H1 (cell line): ENCODE measurements at regions not wholly inside any gene's neighbourhood (a gene's known extent, or its start where the extent isn't known, plus 50 kb on each side); places are given as distances from the start of the nearest gene placed in this dataset.

Experiments
- CTCF ChIA-PET: fragments of 300-600 bp; sonication (Branson Sonifier 250); formaldehyde crosslinking; loops from one replicate; lab custom pipeline; 2021; ENCODE audit not compliant: partially characterized antibody; lab: Charles Lee
- POLR2A ChIA-PET: fragments of 300-600 bp; sonication (Branson Sonifier 250); formaldehyde crosslinking; loops from one replicate; lab custom pipeline; 2021; ENCODE audit warnings: inconsistent platforms; ENCODE audit not compliant: partially characterized antibody; lab: Charles Lee
- DNase-seq, 2 experiments: peaks; one replicate each; pipeline versions ENCODE4 v3.0.0 to v3.0.0-alpha.2; 2010 to 2022; ENCODE audit warnings: low spot score in 2 of 2, low read depth in 1 of 2, mixed read lengths in 1 of 2
- FAIRE-seq: peaks from 2 replicates; lab custom pipeline; 2011; peaks lifted over from hg19 to GRCh38; lab: Jason Lieb, UNC
- H2AFZ ChIP-seq: 2 replicates; pipeline ENCODE4 v1.8.1; 2012; ENCODE audit warnings: low read length, inconsistent platforms
- H2AK5ac ChIP-seq: 2 replicates; pipeline ENCODE4 v1.6.1; 2013; ENCODE audit warnings: low read depth, low read length
- H2BK120ac ChIP-seq: replicated peaks from 2 replicates; pipeline ENCODE3; 2013; ENCODE audit warnings: low read depth, low read length, inconsistent platforms
- H2BK12ac ChIP-seq: 2 replicates; pipeline ENCODE4 v1.6.1; 2013; ENCODE audit warnings: low read depth, low read length
- H2BK15ac ChIP-seq: 2 replicates; pipeline ENCODE4 v1.6.1; 2013; ENCODE audit warnings: low read length
- H2BK20ac ChIP-seq: 2 replicates; pipeline ENCODE4 v1.6.1; 2013; ENCODE audit warnings: low read length
- H2BK5ac ChIP-seq: 2 replicates; pipeline ENCODE4 v1.6.1; 2013; ENCODE audit warnings: low read depth, low read length
- H3K14ac ChIP-seq: 2 replicates; pipeline ENCODE4 v1.6.1; 2013; ENCODE audit warnings: inconsistent platforms; ENCODE audit not compliant: insufficient read length
- H3K18ac ChIP-seq: 2 replicates; pipeline ENCODE4 v1.6.1; 2013; ENCODE audit warnings: low read length; ENCODE audit errors: extremely low read depth
- H3K23ac ChIP-seq: 2 replicates; pipeline ENCODE4 v1.6.1; 2013; ENCODE audit warnings: inconsistent platforms; ENCODE audit not compliant: insufficient read length
- H3K23me2 ChIP-seq: 2 replicates; pipeline ENCODE4 v1.6.1; 2013; ENCODE audit warnings: low read depth, low read length
- H3K27ac ChIP-seq: 2 replicates; pipeline ENCODE4 v1.6.1; 2011; ENCODE audit warnings: low read depth, low read length, inconsistent platforms
- H3K27me3 ChIP-seq, 4 experiments: replicated peaks in 1 of 4; 1 replicate in 1 of 4; 2 replicates in 3 of 4; pipeline versions ENCODE4 v1.6.1 to v1.8.1; 2011 to 2013; ENCODE audit warnings: low read length in 3 of 4, mild to moderate bottlenecking in 3 of 4, inconsistent platforms in 2 of 4, mixed read lengths in 2 of 4, moderate library complexity in 1 of 4; ENCODE audit not compliant: control insufficient read depth in 3 of 4, insufficient read depth in 3 of 4; ENCODE audit errors: extremely low read depth in 1 of 4
- H3K36me3 ChIP-seq, 4 experiments: 2 replicates each; pipeline versions ENCODE4 v1.6.1 to v1.8.1; 2011 to 2013; ENCODE audit warnings: mild to moderate bottlenecking in 4 of 4, low read length in 3 of 4, moderate library complexity in 2 of 4, control low read depth in 1 of 4, inconsistent platforms in 1 of 4; ENCODE audit not compliant: insufficient read depth in 4 of 4, control insufficient read depth in 2 of 4
- H3K4ac ChIP-seq: replicated peaks from 2 replicates; pipeline ENCODE3; 2013; ENCODE audit warnings: low read length, low read depth, mixed read lengths, inconsistent platforms; ENCODE audit not compliant: insufficient read length
- H3K4me1 ChIP-seq, 4 experiments: replicated peaks in 1 of 4; 1 replicate in 1 of 4; 2 replicates in 3 of 4; pipeline versions ENCODE4 v1.6.1 to v1.8.1; 2011 to 2013; ENCODE audit warnings: low read length in 3 of 4, inconsistent platforms in 2 of 4, mixed read lengths in 1 of 4; ENCODE audit not compliant: insufficient read depth in 4 of 4, control insufficient read depth in 3 of 4
- H3K4me2 ChIP-seq, 2 experiments: 2 replicates each; pipeline versions ENCODE4 v1.6.1 to v1.8.1; 2011 to 2013; ENCODE audit warnings: low read depth in 2 of 2, low read length in 2 of 2, control low read depth in 1 of 2, inconsistent platforms in 1 of 2, mild to moderate bottlenecking in 1 of 2; ENCODE audit not compliant: insufficient read depth in 1 of 2
- H3K4me3 ChIP-seq, 4 experiments: fragments of 200-600, 300-600 bp in 1 of 4; sonication (generic), shearing (Covaris generic), sonication (Bioruptor Twin) in 1 of 4; 2 replicates each; pipeline versions ENCODE4 v1.5.1 to v1.8.1; 2011 to 2016; ENCODE audit warnings: low read length in 4 of 4, low read depth in 3 of 4, control low read depth in 2 of 4, inconsistent platforms in 2 of 4, mild to moderate bottlenecking in 2 of 4, mixed read lengths in 1 of 4, moderate library complexity in 1 of 4; ENCODE audit not compliant: insufficient read depth in 2 of 4; ENCODE audit errors: extremely low read depth in 1 of 4
- H3K56ac ChIP-seq: replicated peaks from 2 replicates; pipeline ENCODE3; 2013; ENCODE audit warnings: low read depth, mild to moderate bottlenecking, mixed read lengths, low read length, inconsistent platforms; ENCODE audit not compliant: insufficient read length
- H3K79me1 ChIP-seq: 2 replicates; pipeline ENCODE4 v1.6.1; 2013; ENCODE audit warnings: low read depth, low read length, control low read depth
- H3K79me2 ChIP-seq, 2 experiments: 2 replicates each; pipeline versions ENCODE4 v1.6.1 to v1.8.1; 2012 to 2013; ENCODE audit warnings: low read length in 2 of 2, mild to moderate bottlenecking in 2 of 2, inconsistent platforms in 1 of 2; ENCODE audit not compliant: insufficient read depth in 2 of 2, control insufficient read depth in 1 of 2
- H3K9ac ChIP-seq, 4 experiments: replicated peaks in 1 of 4; 1 replicate in 1 of 4; 2 replicates in 3 of 4; pipeline versions ENCODE4 v1.6.1 to v1.8.1; 2011 to 2013; ENCODE audit warnings: low read depth in 3 of 4, low read length in 3 of 4, control low read depth in 2 of 4, mild to moderate bottlenecking in 2 of 4, moderate library complexity in 2 of 4, inconsistent platforms in 1 of 4; ENCODE audit errors: extremely low read depth in 1 of 4
- H3K9me3 ChIP-seq, 2 experiments: 2 replicates each; pipeline versions ENCODE4 v1.6.1 to v1.8.1; 2012 to 2013; ENCODE audit warnings: mild to moderate bottlenecking in 2 of 2, moderate library complexity in 2 of 2, control low read depth in 1 of 2, inconsistent platforms in 1 of 2, low read depth in 1 of 2, low read length in 1 of 2, mixed read lengths in 1 of 2; ENCODE audit not compliant: insufficient read depth in 2 of 2
- H4K20me1 ChIP-seq, 2 experiments: replicated peaks in 1 of 2; 2 replicates each; pipeline versions ENCODE3 to v1.8.1; 2011 to 2013; ENCODE audit warnings: inconsistent platforms in 2 of 2, low read length in 2 of 2, mild to moderate bottlenecking in 1 of 2; ENCODE audit not compliant: insufficient read depth in 2 of 2, control insufficient read depth in 1 of 2
- H4K5ac ChIP-seq: 2 replicates; pipeline ENCODE4 v1.6.1; 2013; ENCODE audit warnings: low read length, low read depth, mixed read lengths, inconsistent platforms; ENCODE audit not compliant: insufficient read length
- H4K8ac ChIP-seq: 2 replicates; pipeline ENCODE4 v1.8.0; 2013; ENCODE audit warnings: mild to moderate bottlenecking, moderate library complexity, low read length, inconsistent platforms; ENCODE audit not compliant: insufficient read depth; ENCODE audit errors: extremely low read depth
- H4K91ac ChIP-seq: replicated peaks from 2 replicates; pipeline ENCODE3; 2013; ENCODE audit warnings: low read length, mixed read lengths, inconsistent platforms; ENCODE audit not compliant: insufficient read length
- KDM4A ChIP-seq: IDR thresholded peaks from one replicate; pipeline ENCODE4 v1.7.1; 2012; ENCODE audit warnings: low read depth, mild to moderate bottlenecking, moderate library complexity, low read length, inconsistent platforms; ENCODE audit not compliant: severe bottlenecking
- POLR2A ChIP-seq, 2 experiments: IDR thresholded peaks; 1 replicate in 1 of 2; 2 replicates in 1 of 2; pipeline ENCODE4 v1.6.1; 2011; ENCODE audit warnings: low read depth in 2 of 2, low read length in 2 of 2, mild to moderate bottlenecking in 2 of 2; ENCODE audit errors: control extremely low read depth in 1 of 2
- RFX5 ChIP-seq: IDR thresholded peaks from 2 replicates; pipeline ENCODE4 v1.6.1; 2011; ENCODE audit warnings: low read depth, low read length, improper control_type of control experiment, borderline replicate concordance
- SAP30 ChIP-seq: fragments of 300-600 bp; sonication (generic); IDR thresholded peaks from 2 replicates; pipeline ENCODE4 v1.7.1; 2012; ENCODE audit warnings: low read length, moderate library complexity, mild to moderate bottlenecking, inconsistent platforms; ENCODE audit not compliant: insufficient read depth, insufficient replicate concordance
- SIRT6 ChIP-seq: IDR thresholded peaks from one replicate; pipeline ENCODE4 v1.7.1; 2012; ENCODE audit warnings: low read length, inconsistent platforms
- TCF12 ChIP-seq: IDR thresholded peaks from 2 replicates; pipeline ENCODE4 v1.6.1; 2011; ENCODE audit warnings: low read depth, mild to moderate bottlenecking, low read length
- WGBS, 2 experiments: shearing (Covaris generic) in 1 of 2; methylation state at CpG; one replicate each; pipeline versions ENCODE4 v1.1.6 to v1.1.7; 2013 to 2015; ENCODE audit warnings: low lambda C conversion rate in 2 of 2, mixed read lengths in 2 of 2, inconsistent platforms in 1 of 2, low coverage in 1 of 2, missing lambda C conversion rate in 1 of 2; ENCODE audit not compliant: insufficient replicate concordance in 2 of 2, insufficient coverage in 1 of 2, insufficient read length in 1 of 2; ENCODE audit errors: extremely low coverage in 1 of 2, missing lambda C conversion rate in 1 of 2; 5-methylcytosine and 5-hydroxymethylcytosine counted together

- no peak overlapping the region for H4K5ac ChIP-seq
- H2AK5ac ChIP-seq: no peak overlapping the region
- no peaks in the 10 kb centered on the region for H3K23me2 ChIP-seq
- DNase-seq (no peak), FAIRE-seq (no peak)
- no peak overlapping the region for H2BK120ac ChIP-seq
- no peak overlapping the region for H3K4me2 ChIP-seq
- H3K79me1 ChIP-seq: no peaks in the 10 kb centered on the region
- no peak overlapping the region for H2BK5ac ChIP-seq
- H3K4me3 ChIP-seq: no peak overlapping the region
- H2BK12ac ChIP-seq: no peak overlapping the region
- no peak overlapping the region for H3K27ac ChIP-seq
- POLR2A ChIA-PET: no interaction called here
- H3K9me3 ChIP-seq: no peaks in the 10 kb centered on the region
- H3K36me3 ChIP-seq: no peaks in the 10 kb centered on the region
- no peak overlapping the region for H3K4ac ChIP-seq
- no peak overlapping the region for H2BK20ac ChIP-seq
- no peak overlapping the region for H3K14ac ChIP-seq
- no peaks in the 10 kb centered on the region for H3K27me3 ChIP-seq
- 95% methylated on average over 3 of the region's 3 CpGs; no CpG with 5 or more reads in 1 of the 2 experiments for WGBS, 2 experiments
- no peak overlapping the region for H3K56ac ChIP-seq
- H4K20me1 ChIP-seq: no peaks in the 10 kb centered on the region
- CTCF ChIA-PET: interaction anchor here (6.2 kb wide), 1 partner anchor 16 kb away, joined by 35 read pairs; no protein-coding TSS in a partner anchor
- peaks cover 0 to 2% (median under 1%) of the 10 kb centered on the region in 4 experiments; a peak in 2 of 7 replicates for H3K4me1 ChIP-seq
- no peak overlapping the region for H4K91ac ChIP-seq
- no peak overlapping the region for H2BK15ac ChIP-seq
- no peak overlapping the region for H3K9ac ChIP-seq
- TF ChIP-seq RFX5 (no peak), SIRT6 (no peak), POLR2A (IDR thresholded peaks at IDR 0.05; ENCODE audit: control extremely low read depth in 1 of 2, low read depth in 2 of 2, low read length in 2 of 2) (no peak), KDM4A (no peak), SAP30 (no peak), TCF12 (no peak)
- TF ChIP-seq, all 59 proteins: peak for 0
- Histone ChIP-seq H2AFZ (no peak overlapping the region), H3K79me2 (no peaks in the 10 kb centered on the region), H4K8ac (no peak overlapping the region), H3K18ac (no peak overlapping the region), H3K23ac (no peak overlapping the region)
Measured at GRCh38 chr3:31225923-31226322, 306.8 kb upstream of the STT3B start.
